Osteocyte (in vitro differentiated cells): ENCODE measurements at regions not wholly inside any gene's neighbourhood (a gene's known extent, or its start where the extent isn't known, plus 50 kb on each side); places are given as distances from the start of the nearest gene placed in this dataset.

ENCODE experiments used
- DNase-seq: peaks from one replicate; pipeline ENCODE4 v3.0.0; 2021; ENCODE audit warnings: mixed read lengths; ENCODE audit not compliant: unreplicated experiment; ENCODE audit errors: extremely low spot score
- H3K27ac Mint-ChIP-seq: one replicate; pipeline ENCODE4 v1.8.0; 2021; ENCODE audit warnings: mild to moderate bottlenecking, mixed read lengths; ENCODE audit not compliant: unreplicated experiment
- H3K27me3 Mint-ChIP-seq: one replicate; pipeline ENCODE4 v1.8.0; 2021; ENCODE audit warnings: mixed read lengths; ENCODE audit not compliant: unreplicated experiment
- H3K36me3 Mint-ChIP-seq: one replicate; pipeline ENCODE4 v1.8.0; 2021; ENCODE audit warnings: mixed read lengths; ENCODE audit not compliant: unreplicated experiment
- H3K4me1 Mint-ChIP-seq: one replicate; pipeline ENCODE4 v1.8.0; 2021; ENCODE audit warnings: mixed read lengths; ENCODE audit not compliant: unreplicated experiment
- H3K4me3 Mint-ChIP-seq: one replicate; pipeline ENCODE4 v1.8.0; 2021; ENCODE audit warnings: mild to moderate bottlenecking, moderate library complexity, mixed read lengths; ENCODE audit not compliant: unreplicated experiment
- H3K9me3 Mint-ChIP-seq: one replicate; pipeline ENCODE4 v1.8.0; 2021; ENCODE audit warnings: mixed read lengths; ENCODE audit not compliant: unreplicated experiment
- TF ChIP-seq, protein P1 (sequence below): fragments of 200-600 bp; sonication (generic); IDR thresholded peaks from 2 replicates; pipeline ENCODE4 v1.5.0; 2021; ENCODE audit warnings: antibody characterized with exemption, mild to moderate bottlenecking, moderate library complexity

DNA sequence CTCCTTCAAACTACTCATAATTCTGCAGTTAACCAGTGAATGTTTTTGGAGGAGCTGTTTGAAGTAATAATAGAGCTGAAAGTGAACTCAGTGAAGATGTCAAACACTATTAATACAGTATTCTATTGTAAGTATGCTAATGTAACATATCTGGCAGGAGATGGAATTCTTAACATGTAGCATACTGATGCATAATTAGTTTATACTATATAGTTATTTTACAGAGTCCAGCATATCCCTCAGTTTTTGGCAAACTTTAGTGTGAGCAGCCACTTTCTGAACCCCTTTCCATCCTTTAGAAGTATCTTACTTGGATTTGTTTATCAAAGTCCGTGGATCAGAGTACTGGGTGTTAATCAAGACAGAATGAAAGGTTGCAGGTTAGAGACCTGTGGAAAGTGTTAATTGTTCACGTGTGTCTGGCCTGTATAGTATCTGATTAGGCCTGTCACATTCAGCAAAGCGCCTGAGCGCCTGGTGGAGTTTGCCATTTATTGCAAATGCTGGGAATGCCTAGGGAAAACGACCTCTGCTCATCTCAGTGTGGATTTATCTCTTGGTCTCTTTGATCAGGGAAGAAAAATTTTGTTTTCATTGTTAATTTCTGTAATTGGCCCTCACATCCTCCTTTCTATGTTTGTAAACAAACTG, 251.7 kb upstream of the MAD2L1 start:
- no peak for DNase-seq
- TF ChIP-seq, protein P1, sequence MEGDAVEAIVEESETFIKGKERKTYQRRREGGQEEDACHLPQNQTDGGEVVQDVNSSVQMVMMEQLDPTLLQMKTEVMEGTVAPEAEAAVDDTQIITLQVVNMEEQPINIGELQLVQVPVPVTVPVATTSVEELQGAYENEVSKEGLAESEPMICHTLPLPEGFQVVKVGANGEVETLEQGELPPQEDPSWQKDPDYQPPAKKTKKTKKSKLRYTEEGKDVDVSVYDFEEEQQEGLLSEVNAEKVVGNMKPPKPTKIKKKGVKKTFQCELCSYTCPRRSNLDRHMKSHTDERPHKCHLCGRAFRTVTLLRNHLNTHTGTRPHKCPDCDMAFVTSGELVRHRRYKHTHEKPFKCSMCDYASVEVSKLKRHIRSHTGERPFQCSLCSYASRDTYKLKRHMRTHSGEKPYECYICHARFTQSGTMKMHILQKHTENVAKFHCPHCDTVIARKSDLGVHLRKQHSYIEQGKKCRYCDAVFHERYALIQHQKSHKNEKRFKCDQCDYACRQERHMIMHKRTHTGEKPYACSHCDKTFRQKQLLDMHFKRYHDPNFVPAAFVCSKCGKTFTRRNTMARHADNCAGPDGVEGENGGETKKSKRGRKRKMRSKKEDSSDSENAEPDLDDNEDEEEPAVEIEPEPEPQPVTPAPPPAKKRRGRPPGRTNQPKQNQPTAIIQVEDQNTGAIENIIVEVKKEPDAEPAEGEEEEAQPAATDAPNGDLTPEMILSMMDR, result no peak
- Mint-ChIP-seq H3K9me3 (no peaks in the 10 kb centered on the region), H3K4me1 (no peaks in the 10 kb centered on the region), H3K27me3 (peaks cover 2% of the 10 kb centered on the region), H3K4me3 (no peak overlapping the region), H3K27ac (no peak overlapping the region), H3K36me3 (no peaks in the 10 kb centered on the region)

DNA sequence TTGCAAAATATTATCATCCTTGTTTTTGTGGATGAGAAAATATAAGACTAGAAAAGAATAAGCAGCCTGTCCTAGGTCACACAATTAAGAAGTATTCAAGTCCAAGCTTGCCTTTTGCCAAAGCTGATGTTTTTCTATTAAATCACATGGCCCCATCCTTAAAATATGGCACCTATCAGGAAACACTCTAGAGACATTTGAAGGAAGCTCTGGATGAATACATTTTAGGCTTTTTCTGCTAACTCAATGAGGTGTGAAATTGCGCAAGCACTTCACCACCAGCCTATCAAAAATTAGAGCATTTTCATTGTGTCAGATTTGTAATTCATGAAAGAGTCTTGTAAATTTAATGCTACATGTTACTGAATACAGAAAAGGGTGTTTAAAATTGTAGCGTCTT, 251.1 kb upstream of the MAD2L1 start:
- no peak for DNase-seq
- Mint-ChIP-seq H3K4me3 (no peak overlapping the region), H3K27me3 (peaks cover 2% of the 10 kb centered on the region), H3K9me3 (no peaks in the 10 kb centered on the region), H3K4me1 (no peaks in the 10 kb centered on the region), H3K36me3 (no peaks in the 10 kb centered on the region), H3K27ac (no peak overlapping the region)
- TF ChIP-seq, protein P1, result no peak

DNA sequence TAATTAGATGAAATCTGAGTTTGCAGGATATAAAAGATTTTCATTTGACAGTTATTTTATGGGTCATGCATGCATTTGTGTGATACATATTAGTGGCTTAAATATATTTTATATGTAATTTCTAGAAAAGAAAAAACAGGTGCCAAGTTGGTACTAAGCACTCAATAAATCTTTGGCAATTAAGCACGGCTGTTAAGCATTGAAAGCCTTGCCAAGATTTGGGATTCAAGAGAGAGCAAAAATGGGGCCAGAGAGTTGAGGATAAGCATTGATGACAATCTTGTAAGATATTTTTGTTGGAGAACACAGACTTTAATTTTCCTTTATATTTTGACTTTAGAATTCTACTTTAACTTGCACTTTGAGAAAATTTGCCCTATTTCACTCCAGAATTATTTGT, 249.8 kb upstream of the MAD2L1 start:
- TF ChIP-seq, protein P1, result no peak
- Mint-ChIP-seq H3K4me1 (no peaks in the 10 kb centered on the region), H3K9me3 (no peaks in the 10 kb centered on the region), H3K27me3 (peaks cover 2% of the 10 kb centered on the region), H3K36me3 (no peaks in the 10 kb centered on the region), H3K27ac (no peak overlapping the region), H3K4me3 (no peak overlapping the region)
- no peak for DNase-seq

DNA sequence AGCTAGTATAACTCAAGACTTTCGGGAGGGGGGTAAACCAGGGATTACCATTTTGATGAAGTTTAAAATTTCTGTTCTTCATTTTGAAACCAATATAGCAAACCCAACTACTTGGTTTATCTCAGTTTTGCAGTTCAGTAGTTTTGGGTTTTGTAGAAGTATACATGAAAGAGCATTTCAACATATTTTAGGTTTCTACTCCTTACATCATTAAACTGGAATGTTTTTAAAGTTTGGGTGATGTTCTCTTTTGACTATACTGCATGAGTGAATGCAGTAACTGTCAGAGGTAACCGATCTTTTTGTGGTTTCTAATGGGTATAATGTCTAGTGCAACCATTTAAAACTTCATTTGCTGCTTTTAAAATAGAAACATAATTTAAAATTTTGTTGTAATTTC, 248.3 kb upstream of the MAD2L1 start:
- Mint-ChIP-seq H3K4me1 (no peaks in the 10 kb centered on the region), H3K9me3 (no peaks in the 10 kb centered on the region), H3K36me3 (no peaks in the 10 kb centered on the region), H3K4me3 (no peak overlapping the region), H3K27me3 (no peaks in the 10 kb centered on the region), H3K27ac (no peak overlapping the region)
- DNase-seq, result no peak
- TF ChIP-seq, protein P1, result no peak

DNA sequence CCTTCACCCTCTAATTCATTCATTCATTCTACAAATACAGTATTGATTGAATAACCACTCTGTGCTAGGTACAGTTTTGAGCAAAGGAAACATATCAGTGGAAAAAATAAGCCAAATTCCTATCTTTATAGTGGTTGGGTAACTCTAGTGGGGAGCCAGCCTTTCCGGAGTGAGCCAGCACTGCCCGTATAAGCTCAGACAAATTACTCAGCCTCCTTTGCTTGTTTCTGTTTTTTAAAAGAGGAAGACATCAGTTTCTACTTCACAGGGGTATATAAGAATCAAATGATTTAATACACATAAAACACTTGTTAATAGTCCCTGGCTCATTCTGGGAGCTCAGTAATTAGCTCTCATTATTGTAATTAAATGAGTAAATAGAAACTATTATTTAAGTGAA, 238.2 kb upstream of the MAD2L1 start:
- Mint-ChIP-seq H3K4me1 (no peaks in the 10 kb centered on the region), H3K4me3 (no peak overlapping the region), H3K9me3 (no peaks in the 10 kb centered on the region), H3K27ac (no peak overlapping the region), H3K36me3 (no peaks in the 10 kb centered on the region), H3K27me3 (no peaks in the 10 kb centered on the region)
- no peak for DNase-seq
- TF ChIP-seq, protein P1, result no peak
